Activated CD4-positive, alpha-beta T cell treated with anti-CD3 and anti-CD28 coated beads, Interleukin-2, Interleukin-4, amounts not matched to agents 100 ng/mL and 50 ng/mL, durations not matched to agents 16 hours and 8 hours (primary cell): ENCODE measurements at regions not wholly inside any gene's neighbourhood (a gene's known extent, or its start where the extent isn't known, plus 50 kb on each side); places are given as distances from the start of the nearest gene placed in this dataset.

ENCODE experiments used
- DNase-seq: peaks from one replicate; pipeline ENCODE4 v3.0.0-alpha.2; 2020; ENCODE audit warnings: low spot score

DNA sequence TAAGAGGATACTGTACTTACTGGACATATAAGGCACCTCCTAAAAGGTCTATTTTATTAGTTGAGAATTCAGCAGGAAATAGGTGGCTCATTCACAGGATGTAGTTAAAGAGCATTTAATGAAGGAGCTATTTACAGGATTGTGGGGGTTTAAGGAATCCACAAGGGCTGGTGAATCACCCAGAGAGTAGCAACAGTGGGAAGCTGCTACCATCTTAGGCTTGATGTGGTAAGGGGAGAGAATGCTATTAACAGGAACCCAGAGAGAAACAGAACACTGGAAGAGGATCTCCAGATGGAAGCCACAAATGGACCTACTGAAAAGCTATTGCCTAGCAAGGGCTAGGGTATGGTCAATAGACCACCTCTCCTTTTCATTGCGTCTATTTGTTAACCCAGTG, 52.0 kb upstream of the COL11A1 start:
- no peak for DNase-seq
